ENCODE measurements at regions not wholly inside any gene's neighbourhood (a gene's known extent, or its start where the extent isn't known, plus 50 kb on each side); places are given as distances from the start of the nearest gene placed in this dataset.

DNA sequence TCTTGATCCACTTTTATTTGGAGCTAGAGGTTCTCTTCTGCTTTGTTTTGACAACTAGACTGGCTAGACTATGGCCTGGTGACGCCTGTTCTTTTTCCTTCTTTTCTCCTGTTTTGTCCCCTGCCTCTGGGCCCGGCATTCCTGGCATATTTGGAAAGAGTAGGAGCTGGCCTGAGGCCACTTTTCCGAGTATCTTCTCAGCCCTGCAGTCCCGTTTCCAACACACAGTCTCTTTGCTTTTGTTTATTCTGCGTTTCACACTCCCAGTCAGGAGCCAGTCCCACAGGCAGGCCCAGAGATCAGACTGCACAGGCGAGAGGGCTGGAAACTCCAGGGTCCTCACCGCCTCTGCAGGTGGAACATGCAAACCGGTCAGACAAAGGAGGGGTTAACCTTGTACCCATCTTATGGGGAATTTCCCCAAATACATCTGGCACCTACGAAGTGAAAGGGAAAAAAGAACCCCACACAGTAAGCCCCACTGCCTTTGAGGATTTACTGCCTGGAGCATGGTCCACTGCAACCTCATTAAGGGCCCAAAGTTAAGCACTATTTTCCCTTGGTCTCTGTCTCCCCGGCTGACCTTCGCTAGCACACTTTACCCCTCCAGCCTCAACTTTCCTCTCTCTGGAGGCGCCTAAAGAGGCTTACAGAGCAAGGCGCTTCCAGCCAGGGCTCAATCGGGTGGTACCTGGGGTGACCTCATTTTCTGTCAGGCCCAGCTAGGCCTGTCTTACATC lies 141.1 kb downstream of the TOMM20 start:
- no peak for DNase-seq

DNA sequence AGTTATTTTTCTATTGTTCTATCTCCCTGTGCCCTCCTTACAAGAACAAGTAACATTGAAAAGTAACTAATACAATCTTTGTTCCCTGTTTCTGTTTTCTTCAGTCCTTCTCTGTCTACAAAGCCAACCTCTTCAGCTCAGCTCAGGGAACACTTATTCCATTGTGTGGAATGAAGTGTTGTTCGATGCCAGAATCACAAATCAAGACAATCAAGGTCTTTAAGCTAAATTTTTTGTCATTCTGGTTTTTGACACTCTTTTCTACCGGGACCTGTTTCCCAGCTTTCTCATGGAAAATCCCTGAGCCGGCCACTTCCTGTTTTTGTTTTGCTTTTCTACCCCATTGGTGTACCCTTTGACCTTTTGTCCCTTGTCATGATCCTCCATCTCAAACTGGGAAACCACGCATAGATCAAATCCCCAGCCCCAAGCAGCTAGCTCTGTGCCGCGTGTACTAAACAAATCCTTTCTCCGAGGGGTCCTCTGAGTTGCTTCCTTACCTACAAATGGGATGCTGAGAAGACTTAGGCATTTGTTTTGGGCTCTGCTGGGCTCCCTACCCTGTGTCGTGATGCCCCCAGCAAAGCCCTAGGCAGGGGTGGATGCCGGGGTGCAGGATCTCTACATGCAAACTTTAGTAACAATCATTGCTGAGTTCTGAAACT lies 141.8 kb downstream of the TOMM20 start:
- DNase-seq, result no peak

DNA sequence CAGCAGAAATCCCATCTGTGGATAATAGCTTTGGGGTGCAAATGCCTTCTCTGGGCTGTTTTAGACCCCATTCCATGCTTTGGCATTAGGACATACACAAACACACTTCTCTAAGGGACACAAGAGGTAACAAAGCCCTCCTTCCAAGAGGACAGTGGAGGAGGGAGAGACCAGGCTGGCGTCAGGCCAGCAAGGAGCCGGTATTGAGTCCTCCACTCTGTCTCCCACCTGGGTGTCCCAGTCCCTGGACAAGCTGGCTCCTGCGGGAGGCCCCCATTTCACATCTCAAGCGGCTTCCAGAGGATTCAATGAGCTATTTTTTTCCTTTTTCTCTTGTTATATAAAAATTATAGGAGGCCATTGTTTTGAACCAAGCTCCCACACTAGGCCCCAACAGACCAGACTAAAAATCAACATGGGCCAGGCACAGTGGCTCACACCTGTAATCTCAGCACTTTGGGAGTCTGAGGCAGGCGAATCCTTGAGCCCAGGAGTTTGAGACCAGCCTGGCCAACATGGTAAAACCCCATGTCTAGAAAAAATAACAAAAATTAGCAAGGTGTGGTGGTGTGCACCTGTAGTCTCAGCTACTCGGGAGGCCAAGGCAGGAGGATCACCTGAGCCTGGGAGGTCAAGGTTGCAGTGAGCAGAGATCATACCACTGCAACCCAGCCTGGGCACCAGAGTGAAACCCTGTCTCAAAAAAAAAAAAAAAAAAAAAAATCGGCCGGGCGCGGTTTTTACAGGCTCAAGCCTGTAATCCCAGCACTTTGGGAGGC lies 142.9 kb downstream of the TOMM20 start:
- no peak for DNase-seq

DNA sequence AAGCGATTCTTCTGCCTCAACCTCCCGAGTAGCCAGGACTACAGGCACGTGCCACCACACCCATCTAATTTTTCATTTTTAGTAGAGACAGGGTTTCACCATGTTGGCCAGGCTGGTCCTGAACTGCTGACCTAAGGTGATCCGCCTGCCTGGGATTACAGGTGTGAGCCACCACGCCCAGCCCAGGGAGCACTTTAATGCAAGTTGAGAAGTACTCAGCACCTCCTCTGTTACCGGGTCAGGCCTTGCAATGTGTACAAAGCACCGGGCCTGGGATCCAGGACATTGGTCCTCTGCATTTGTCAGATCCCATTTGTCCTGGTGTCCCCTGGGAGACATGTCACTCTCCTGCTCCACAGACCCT lies 143.6 kb downstream of the TOMM20 start:
- no peak for DNase-seq

DNA sequence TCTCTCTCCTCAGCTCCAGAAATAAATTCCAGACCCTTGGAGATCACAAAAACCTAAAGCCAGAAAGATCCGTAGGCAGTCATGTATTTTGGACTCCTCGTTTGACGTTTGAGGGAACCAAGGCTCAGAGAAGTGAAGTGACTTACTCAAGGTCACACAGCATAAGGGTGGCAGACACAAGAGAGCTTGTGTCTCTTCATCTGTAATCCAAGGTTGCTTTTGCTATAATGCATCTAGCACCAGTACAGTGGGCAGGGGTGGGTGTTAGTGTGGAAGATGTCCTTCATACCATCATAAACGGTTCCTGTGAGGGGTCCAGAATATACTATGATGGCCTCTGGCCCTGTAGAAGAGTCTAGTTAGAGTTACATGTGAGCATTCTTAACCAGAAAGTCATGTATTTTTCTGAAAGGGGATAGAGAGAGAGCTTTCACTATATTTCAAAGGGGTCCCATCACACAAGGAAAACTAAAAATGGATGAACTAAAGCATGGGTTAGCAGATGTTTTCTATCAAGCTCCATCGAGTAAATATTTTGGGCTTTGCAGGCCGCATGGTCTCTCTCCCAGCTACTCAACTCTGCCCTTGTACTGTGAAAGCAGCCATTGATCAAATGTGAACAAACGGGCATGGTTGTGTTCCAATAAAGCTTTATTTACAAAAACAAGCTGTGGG lies 144.9 kb downstream of the TOMM20 start:
- no peak for DNase-seq

DNA sequence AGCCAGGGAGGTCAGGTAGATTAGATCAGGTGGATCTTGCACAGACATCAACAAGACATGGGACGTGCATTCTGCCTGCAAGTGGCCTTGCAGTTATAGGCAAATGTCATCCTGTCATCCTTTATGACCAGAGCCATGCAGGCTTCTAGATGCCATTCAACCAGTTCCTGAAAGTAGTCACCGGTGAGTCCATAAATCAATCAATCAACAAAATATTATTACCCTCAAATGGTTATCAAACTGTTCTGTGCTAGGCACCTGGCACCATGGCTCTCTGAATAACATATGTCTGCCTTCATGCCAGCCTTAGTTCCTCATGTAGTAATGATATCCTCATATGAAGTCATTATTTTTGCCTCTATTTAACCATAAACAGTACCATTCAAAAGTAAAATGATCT lies 146.9 kb downstream of the TOMM20 start:
- no peak for DNase-seq

DNA sequence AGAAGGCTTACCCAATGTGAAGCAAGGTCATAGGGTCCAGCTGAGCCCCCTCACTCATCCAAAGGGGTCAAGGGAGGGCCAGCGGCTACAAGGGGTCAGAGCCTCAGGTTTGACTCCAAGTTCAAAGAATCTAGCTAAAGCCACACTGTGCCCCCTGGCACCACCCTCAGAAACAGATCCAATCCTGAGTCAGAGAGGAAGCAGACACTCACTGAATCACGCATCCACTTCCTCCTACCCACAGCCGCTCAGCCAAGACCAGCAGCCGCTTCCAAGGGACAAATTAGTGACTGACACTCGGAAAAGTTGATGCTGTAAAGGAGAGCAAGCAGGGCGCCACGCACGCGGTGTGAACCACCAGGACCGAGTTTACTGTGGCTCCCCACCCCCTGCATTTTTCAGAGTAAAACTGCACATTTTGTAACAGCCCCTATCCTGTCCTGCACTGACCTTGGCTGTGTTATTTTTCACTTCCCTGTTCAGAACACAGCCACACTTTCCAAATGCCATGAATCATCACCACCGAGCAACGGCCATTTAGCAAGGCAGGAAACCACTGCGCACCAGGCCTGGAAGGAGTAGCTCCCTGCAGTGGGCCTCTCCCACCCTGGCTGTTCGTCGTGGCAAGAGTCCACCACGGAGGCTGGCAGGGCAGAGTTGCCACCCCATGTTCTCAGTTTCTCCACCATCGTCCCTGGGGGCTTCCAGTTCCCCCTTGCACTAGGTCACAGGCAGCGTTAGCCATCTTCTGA lies 147.8 kb downstream of the TOMM20 start:
- DNase-seq, result peak; percentile 71

DNA sequence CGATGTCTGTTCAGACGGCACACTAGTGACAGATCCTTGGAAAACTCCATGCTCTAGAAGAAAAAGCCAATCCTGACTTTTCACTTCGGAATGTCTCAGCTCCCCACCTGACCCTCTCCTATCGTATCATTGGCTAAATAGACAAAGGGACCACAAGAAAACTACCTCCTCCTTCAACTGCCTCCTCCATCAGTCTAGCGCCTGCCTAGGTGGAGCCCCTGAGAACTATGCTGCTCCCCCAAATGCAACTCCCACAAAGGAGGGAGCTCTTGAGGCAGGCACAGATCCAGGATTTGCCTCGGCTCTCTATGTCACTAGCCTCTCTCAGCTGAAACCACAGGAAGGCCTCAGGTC lies 148.4 kb downstream of the TOMM20 start:
- no peak for DNase-seq

DNA sequence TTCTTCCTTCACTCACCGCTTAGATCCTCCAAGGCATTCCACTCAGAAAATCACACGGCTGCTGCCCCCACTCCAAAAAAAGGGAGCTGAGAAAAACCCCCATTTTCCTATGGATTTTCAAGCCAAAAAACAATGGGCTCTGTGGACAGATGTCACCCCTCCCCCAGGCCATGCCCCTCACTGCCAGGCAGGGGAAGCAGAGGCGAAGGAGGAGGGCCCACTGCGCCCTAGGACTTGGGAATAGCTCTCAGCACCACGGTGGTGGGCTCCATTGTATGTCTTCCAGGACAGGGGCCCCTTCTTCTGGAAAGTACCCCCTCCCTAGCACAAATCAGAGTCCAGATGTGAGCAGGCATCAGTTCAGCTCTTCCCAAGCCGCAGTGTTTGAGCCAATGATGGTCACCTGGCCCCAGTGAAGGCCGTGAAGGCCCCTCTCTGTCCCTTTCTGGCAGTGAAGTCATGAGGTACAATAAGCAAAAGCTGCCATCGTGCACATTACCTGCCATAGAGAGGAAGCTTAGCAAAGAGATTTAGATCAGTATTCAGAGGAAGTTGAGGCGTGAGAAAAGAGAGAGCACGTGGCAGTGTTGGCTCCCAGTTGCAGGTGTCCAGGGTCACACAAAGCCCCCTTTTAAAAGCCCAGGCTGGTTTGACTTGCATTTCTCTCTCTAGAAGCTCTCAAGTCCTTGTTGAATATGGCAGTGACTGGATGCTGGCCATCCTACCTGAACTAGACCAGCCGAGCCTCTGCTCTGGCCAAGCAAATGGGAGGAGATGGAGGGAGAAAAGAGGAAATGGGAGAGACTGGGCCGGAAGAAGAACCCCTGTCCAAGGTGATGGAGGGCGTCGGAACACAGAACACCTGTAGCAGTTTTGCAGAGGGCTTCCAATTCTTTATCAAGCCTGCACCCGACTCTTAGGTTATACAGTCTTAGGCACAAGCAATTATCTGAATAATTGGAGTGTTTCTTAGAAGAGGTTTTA lies 149.0 kb downstream of the TOMM20 start:
- DNase-seq, result no peak

DNA sequence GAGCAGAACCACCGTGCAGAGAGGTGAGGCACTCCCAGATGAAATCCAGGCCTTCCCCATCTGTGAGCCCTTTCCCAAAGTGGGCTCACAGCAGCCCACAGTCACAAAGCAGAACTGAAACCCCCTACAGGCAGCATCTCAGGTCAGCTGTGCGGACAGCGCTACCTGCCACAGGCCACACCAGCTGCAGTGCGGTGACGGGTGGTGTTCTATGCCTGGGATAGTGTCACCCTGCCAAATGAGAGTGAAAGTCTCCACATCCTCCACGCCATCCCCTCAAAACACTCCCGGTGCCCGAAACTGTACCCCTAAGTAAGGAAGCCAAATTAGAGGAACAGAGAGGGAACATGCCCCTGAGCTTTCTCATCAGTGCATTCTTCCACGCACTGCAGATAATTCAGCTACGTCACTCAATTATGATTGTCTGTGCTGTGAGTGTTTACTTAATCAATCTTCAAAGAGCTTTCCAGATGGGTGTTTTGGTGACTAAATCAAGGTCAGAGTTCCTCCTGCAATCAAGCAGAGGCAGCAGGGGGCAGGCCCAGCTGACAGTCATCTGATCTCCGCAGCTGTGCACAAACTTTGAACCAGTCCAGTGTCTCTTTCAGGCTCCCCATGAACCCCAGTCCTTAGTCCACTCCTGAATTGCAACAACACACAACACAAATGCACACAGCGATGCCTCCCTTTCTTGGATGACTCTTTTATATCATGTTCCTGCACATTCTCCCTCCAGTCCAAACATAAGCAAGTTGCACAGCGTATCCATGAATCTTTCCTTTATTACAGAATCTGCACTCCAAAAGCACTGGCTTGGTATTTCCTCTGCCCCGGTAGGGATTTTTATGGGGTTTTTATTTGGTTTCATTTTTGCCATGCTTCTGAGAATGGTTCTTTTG lies 150.0 kb downstream of the TOMM20 start:
- DNase-seq, result peak; percentile 62

DNA sequence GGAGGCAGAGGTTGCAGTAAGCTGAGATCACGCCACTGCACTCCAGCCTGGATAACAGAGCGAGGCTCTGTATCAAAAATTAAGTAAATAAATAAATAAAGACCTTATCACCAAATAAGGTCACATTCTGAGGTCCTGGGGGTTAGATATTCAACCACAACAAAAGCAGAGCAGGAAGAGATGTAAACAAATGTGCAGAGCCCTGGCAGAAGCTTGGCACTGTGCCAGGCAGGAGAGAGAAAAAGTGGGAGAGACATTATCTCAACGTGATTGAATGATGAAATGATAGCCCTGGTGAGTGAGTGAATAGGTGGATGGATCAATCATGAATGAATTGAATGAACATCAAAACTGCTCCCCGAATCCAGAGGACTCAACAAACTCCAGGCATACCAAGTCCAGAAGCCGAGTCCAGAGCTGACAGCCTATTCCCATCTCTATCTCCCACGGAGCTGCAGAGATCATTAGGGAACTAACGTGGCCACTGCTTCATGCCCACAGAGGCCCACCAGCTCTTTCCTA lies 150.7 kb downstream of the TOMM20 start:
- DNase-seq, result no peak

DNA sequence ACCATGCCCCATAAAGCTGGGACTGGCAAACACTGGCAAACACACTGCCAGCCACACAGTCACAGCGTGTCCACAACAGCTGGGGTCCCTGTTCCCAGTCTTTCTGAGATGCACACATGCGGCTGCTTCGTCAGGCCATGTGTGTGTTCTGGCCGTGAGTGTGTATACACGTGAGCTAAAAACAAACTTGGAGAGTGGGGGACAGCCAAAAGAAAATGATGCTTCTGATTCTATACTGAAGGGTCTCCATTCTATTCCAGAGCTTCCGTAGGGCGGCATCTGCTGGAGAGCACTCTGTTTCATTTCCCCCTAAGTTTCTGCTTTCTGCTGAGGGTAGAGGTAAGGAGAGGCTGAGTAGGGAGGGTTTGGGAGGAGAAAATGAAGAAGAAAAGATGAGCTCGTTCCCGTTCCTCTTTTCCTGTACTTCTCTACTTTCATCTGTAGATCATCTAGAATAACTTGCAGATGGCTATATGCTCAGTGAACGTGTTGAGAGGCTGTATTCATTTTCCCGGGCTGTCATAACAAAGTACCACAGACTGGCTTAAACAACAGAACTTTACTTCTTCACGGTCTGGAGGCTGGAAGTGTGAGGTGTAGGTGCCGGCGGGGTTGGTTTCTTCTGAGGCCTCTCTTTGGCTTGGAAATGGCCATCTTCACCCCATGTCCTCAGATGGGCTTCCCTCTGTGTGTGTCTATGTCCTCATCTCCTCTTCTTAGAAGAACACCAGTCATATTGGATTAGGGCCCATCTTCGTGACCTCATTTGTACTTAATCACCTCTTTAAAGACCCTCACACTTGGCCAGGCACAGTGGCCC lies 151.6 kb downstream of the TOMM20 start:
- DNase-seq, result no peak

DNA sequence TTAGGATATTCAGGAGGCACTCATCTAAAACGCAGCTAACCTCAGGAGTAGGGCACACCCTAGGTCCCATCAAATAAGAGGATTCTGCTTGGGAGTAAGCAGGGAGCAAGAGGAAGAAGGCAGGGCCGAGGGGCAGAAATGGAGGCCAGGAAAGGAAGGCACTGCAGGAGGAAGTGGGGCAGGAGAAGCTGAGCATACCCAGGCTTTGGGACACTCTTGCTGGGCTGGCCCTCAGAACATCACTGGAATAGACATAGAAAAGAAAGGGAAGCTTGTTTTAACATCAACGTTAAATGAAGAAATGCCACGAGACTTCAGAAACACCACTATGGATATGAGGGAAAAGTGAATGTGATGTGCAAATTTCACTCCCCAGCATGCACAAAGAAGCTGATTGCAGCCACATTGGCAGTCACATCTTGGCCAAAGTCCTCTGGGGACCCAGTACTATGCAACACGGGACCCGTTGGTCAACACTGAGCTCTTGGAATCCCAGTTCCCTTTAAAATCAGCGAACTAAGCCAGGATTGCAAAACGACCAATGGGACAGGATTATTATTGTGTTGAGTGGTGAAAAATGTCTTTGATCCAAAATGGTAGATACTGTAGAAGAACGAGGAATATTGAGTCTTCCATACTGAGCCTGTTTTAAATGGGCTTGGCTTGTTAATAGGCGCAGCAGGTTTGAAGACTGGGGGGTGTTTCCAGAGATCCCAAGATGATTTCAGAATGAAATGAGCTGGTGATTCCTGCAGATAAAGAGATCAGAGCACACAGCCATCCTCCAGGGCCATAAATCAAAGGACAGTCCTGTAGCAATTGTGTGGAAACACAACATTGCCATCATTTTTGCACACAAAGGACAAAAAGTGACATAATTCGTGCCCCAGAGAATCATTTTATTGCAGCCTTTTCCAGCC lies 152.4 kb downstream of the TOMM20 start:
- no peak for DNase-seq

DNA sequence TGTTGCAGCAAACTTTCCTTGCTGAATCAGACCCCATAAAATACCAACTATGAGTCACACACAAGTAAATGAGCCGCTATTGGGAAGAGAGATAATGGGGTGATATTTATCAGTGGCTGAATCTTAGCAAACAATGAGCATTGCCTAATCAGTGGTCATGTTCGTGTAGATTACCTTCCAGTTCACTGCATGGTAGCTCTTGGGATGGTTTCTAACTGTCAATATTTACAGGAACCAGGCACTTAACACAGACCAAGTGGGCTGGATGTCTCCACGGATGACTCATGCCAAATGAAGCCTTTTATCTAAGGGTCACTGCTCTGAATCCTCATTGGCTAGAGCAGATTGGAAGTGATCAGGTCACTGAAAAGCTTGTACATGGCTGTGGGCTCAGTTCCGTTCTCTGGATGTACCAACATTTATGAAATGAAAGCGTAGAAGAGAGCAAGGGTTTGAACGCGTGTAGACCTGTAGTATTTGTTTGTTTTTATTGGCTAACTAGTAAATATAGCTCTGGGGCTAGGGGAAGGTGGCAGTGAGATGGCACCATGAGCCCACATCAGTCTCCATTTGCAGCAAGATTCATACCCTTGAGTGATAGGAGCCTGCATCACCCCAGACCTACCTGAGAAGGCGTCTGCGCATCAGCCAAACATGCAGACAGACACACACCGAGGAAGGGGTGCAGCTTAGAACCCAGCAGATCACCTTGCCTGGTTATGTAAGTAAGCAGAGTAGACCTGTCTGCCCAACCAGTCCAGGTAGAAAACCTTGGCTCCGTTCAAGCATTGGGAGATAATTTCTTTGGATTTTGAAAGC lies 153.3 kb downstream of the TOMM20 start:
- peak; percentile 93 for DNase-seq

DNA sequence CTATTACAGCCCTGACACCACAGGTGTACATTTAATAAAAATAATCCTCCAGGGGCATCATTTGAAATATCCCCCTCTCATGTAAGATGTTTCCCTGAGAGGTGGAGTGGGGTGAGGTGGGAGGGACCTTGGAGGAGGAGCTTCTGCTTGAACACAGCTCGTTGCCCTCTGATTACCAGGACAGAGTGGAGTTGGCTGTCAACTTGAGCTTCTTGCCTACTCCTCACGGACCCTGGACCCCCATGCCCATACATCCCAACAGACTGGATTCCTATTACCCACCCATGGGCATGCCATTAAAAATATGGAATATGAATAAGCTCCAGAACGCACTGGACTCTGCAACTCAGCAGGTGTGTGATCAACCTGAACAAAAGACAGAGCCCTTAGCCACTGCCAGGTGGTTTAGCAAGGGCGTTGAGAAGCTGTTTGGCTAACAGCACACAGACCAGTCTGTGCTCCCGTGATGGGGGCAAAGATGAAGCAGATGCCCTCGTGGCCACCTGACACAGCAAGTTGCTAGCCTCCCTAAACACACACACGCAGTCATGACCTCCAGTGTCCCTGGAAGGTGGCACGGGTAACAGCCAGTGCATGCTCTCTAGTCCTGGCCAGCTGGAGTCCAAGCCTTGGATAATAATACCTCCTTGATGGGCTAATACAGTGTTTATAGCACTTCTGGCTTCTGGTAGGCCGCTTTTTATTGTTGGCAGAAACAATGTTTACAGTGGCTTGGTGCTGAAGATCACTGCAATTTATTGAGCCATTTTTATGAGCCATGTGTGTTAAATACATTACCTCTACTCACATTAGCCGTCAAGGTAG lies 155.0 kb downstream of the TOMM20 start:
- no peak for DNase-seq
